ENCODE measurements at regions not wholly inside any gene's neighbourhood (a gene's known extent, or its start where the extent isn't known, plus 50 kb on each side); places are given as distances from the start of the nearest gene placed in this dataset.

DNA sequence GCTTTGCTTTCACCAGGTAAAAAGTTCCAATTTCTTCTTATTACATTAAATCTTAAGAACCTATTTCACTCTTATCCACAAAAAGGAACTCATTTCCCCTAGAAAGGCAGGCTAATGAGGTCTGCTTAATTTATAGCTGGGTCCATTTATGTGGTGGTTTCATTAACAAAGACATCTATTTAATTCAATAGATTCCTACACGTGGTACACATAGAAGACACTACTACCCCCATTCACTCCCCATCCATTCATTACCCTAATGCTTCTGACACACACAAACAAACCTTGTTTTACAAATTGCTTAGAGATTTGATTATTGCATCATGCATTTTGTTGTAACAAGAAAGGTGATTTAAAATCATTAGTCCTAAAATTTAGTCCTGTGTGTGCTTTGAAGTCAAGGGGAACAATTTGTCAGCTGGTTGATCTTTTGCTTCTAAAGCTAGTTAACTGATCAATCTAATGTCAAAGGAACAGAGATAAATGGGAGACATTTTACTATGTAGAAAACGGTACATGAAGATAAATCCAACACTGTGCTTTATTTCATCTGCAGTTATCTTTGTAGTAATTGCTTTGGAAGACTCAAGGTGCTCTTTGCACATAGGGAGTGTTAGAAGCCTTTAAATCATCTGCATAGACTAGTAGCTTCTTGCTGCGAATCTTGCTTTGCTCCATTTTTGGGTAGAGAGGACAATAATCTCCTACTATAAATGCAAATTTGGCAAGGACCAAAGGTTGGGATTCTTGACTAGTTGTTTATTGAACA is 379.2 kb downstream of the CDH11 start:
- H3K27ac Mint-ChIP-seq: no peak overlapping the region
- no peaks in the 10 kb centered on the region for H3K27me3 Mint-ChIP-seq (ENCODE audit: insufficient read depth)
- H3K36me3 Mint-ChIP-seq (ENCODE audit: low read depth): no peaks in the 10 kb centered on the region

DNA sequence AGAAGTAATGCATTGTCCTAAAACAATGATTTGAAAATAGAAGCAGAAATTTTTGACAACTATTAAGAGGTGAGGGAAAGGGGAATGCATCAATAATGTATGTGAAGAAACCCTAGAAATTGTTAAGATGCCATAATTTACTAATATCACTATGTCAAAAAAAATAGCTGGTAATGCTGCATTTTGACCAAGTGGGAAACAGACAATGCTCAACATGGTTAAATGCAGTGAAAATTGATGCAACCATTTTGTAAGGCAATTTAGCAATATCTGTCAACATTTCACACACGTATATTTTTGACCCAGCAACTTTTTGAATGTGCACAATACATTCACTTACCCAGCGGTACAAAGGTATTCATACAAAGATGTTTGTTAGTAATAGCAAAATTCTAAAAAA is 381.6 kb downstream of the CDH11 start:
- intact Hi-C loops (cut with micrococcal nuclease): no loop called here
- no peaks in the 10 kb centered on the region for H3K27me3 Mint-ChIP-seq (ENCODE audit: insufficient read depth)
- H3K4me1 Mint-ChIP-seq (ENCODE audit: low read depth): no peaks in the 10 kb centered on the region
- no peak for DNase-seq (ENCODE audit: low spot score)
- peaks cover 8% of the 10 kb centered on the region for H3K9me3 Mint-ChIP-seq
- H3K36me3 Mint-ChIP-seq (ENCODE audit: low read depth): no peaks in the 10 kb centered on the region
- H3K27ac Mint-ChIP-seq: no peak overlapping the region
- H3K4me3 Mint-ChIP-seq: no peak overlapping the region

More for the DNA sequence above, 379.2 kb downstream of the CDH11 start:
- no peaks in the 10 kb centered on the region for H3K4me1 Mint-ChIP-seq (ENCODE audit: low read depth)
- no peak for DNase-seq (ENCODE audit: low spot score)
- no peaks in the 10 kb centered on the region for H3K9me3 Mint-ChIP-seq
- intact Hi-C loops (cut with micrococcal nuclease): no loop called here
- H3K4me3 Mint-ChIP-seq: no peak overlapping the region

DNA sequence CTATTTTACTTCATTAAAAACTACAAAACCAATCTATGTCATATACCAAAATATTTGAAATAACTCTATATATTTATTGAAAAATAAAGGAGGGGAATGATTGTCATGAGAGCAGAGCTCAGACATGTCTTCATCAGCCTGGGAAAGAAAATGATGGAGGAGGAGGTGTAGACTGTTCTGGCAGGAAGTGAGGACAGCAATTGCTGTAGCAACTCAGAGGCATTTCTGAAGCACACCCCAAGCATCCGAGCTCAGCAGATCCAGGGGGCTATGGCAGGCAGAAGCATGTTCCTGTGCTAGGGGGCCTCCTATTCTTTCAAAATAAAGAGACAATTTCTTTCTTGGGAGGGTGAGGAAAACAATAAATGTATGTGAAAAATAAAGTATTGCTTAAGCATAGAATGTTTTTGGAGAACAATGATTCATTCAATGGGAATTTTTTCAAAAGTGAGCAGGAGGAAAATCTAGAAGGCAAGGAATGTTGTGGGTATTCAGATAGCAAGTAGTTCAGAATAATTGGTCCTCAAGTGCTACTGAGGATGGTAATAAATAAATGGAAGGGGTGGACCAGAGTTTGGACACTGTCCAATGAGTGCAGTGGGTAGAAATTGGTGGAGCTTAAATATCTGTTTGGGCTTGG is 383.4 kb downstream of the CDH11 start:
- no peak for DNase-seq (ENCODE audit: low spot score)
- no peaks in the 10 kb centered on the region for H3K4me1 Mint-ChIP-seq (ENCODE audit: low read depth)
- intact Hi-C loops (cut with micrococcal nuclease): no loop called here
- H3K9me3 Mint-ChIP-seq: peaks cover 10% of the 10 kb centered on the region
- no peak overlapping the region for H3K4me3 Mint-ChIP-seq
- no peaks in the 10 kb centered on the region for H3K27me3 Mint-ChIP-seq (ENCODE audit: insufficient read depth)
- no peaks in the 10 kb centered on the region for H3K36me3 Mint-ChIP-seq (ENCODE audit: low read depth)
- no peak overlapping the region for H3K27ac Mint-ChIP-seq

GRCh38 chr16:64736857-64737256 is 385.0 kb downstream of the CDH11 start:
- no peak for DNase-seq (ENCODE audit: low spot score)
- peaks cover 20% of the 10 kb centered on the region for H3K9me3 Mint-ChIP-seq

DNA sequence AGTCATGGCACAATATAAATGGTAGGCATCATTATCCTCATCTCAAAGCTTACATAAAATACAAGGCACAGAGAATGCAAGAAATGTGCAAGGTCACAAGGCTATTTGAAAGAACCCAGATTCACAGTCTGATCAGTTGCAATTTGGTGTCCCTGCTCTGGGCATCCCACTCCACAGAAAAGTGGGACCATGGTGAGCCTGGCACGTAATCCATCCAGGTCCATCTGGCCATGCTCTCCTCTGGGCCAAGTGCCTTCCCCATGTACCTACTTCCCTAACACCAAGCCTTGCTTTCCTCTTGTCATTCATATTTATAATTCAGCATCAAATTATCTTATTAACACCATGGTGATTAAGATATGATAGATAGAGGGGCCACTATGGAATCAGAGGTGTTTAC is 390.0 kb downstream of the CDH11 start:
- DNase-seq (ENCODE audit: low spot score): no peak
- Mint-ChIP-seq H3K27me3 (ENCODE audit: insufficient read depth) (no peaks in the 10 kb centered on the region), H3K36me3 (ENCODE audit: low read depth) (no peaks in the 10 kb centered on the region), H3K4me1 (ENCODE audit: low read depth) (no peaks in the 10 kb centered on the region), H3K9me3 (peaks cover 16% of the 10 kb centered on the region), H3K27ac (no peak overlapping the region), H3K4me3 (no peak overlapping the region)
- intact Hi-C loops (cut with micrococcal nuclease): no loop called here

More at GRCh38 chr16:64736857-64737256, 385.0 kb downstream of the CDH11 start:
- H3K4me1 Mint-ChIP-seq (ENCODE audit: low read depth): no peaks in the 10 kb centered on the region
- intact Hi-C loops (cut with micrococcal nuclease): no loop called here
- H3K4me3 Mint-ChIP-seq: no peak overlapping the region
- no peaks in the 10 kb centered on the region for H3K27me3 Mint-ChIP-seq (ENCODE audit: insufficient read depth)
- no peaks in the 10 kb centered on the region for H3K36me3 Mint-ChIP-seq (ENCODE audit: low read depth)
- H3K27ac Mint-ChIP-seq: no peak overlapping the region

GRCh38 chr16:64730261-64730660 is 391.6 kb downstream of the CDH11 start:
- Mint-ChIP-seq H3K4me3 (no peak overlapping the region), H3K36me3 (ENCODE audit: low read depth) (no peaks in the 10 kb centered on the region), H3K27ac (no peak overlapping the region), H3K9me3 (peaks cover 12% of the 10 kb centered on the region), H3K4me1 (ENCODE audit: low read depth) (no peaks in the 10 kb centered on the region), H3K27me3 (ENCODE audit: insufficient read depth) (no peaks in the 10 kb centered on the region)
- DNase-seq (ENCODE audit: low spot score): no peak
- intact Hi-C loops (cut with micrococcal nuclease): no loop called here

DNA sequence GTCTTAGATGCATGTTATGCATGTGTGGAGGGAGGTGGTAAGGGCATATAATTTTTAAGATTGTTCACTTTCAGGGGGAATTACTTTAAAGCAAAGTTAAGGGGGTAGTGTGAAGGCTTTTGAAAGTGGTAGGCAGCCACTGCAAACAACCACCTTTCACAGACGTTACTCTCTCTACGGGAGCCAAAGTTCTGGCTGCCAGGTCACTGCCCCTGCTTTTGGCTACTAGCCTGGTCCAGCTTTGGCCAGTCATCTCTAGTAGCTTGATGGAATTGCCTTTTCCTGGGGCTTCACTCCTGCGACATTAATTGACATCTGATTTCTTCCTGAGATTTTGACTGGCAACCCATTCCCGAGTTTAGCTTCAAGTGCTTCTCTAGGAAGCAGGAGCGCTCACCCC is 397.5 kb downstream of the CDH11 start:
- no peaks in the 10 kb centered on the region for H3K4me1 Mint-ChIP-seq (ENCODE audit: low read depth)
- H3K9me3 Mint-ChIP-seq: peaks cover 3% of the 10 kb centered on the region
- H3K27ac Mint-ChIP-seq: no peak overlapping the region
- no peaks in the 10 kb centered on the region for H3K27me3 Mint-ChIP-seq (ENCODE audit: insufficient read depth)
- H3K4me3 Mint-ChIP-seq: no peak overlapping the region
- H3K36me3 Mint-ChIP-seq (ENCODE audit: low read depth): no peaks in the 10 kb centered on the region
- no peak for DNase-seq (ENCODE audit: low spot score)
- intact Hi-C loops (cut with micrococcal nuclease): no loop called here

DNA sequence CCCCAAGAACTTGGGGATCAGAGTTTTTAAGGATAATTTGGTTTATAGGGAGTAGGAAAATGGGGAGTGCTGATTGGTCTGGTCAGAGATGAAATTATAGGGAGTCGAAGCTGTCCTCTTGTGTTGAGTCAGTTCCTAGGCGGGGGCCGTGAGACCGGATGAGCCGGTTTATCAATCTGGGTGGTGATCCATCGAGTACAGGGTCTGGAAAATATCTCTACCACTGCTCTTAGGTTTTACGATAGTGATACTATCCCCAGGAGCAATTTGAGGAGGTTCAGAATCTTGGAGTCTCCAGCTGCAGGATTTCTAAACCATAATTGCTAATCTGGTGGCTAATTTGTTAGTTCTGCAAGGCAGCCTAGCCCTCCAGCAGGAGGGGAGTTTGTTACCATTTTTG is 403.4 kb downstream of the CDH11 start:
- H3K4me3 Mint-ChIP-seq: no peak overlapping the region
- no peak for DNase-seq (ENCODE audit: low spot score)

DNA sequence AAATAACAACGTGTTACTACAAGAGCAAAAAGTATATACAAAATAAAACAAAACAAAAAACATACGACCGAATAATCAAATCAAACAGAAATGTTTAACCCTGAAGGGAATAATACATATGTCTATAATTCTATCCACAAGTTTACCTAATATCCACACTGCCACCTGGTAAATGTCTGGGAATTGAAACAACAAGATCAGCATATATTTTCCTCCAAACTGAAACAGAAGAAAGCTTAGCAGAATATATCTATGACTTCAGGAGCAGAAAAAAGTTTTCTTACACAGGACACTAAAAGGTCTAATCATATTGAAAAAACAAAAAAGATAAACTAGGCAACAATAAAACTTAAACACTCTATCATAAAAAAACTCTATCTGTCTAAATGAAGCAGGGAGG is 404.0 kb downstream of the CDH11 start:
- Mint-ChIP-seq H3K36me3 (ENCODE audit: low read depth) (no peaks in the 10 kb centered on the region), H3K4me1 (ENCODE audit: low read depth) (no peaks in the 10 kb centered on the region), H3K4me3 (no peak overlapping the region), H3K27ac (no peak overlapping the region), H3K27me3 (ENCODE audit: insufficient read depth) (no peaks in the 10 kb centered on the region), H3K9me3 (peaks cover 11% of the 10 kb centered on the region)
- DNase-seq (ENCODE audit: low spot score): no peak
- intact Hi-C loops (cut with micrococcal nuclease): no loop called here

More for the DNA sequence above, 403.4 kb downstream of the CDH11 start:
- intact Hi-C loops (cut with micrococcal nuclease): no loop called here
- Mint-ChIP-seq H3K9me3 (peaks cover 11% of the 10 kb centered on the region), H3K4me1 (ENCODE audit: low read depth) (no peaks in the 10 kb centered on the region), H3K27ac (no peak overlapping the region), H3K27me3 (ENCODE audit: insufficient read depth) (no peaks in the 10 kb centered on the region), H3K36me3 (ENCODE audit: low read depth) (no peaks in the 10 kb centered on the region)

- H3K4me1 Mint-ChIP-seq (ENCODE audit: low read depth): no peaks in the 10 kb centered on the region
- intact Hi-C loops (cut with micrococcal nuclease): no loop called here
- no peak for DNase-seq (ENCODE audit: low spot score)
- H3K27me3 Mint-ChIP-seq (ENCODE audit: insufficient read depth): no peaks in the 10 kb centered on the region
- peaks cover 17% of the 10 kb centered on the region for H3K9me3 Mint-ChIP-seq
- H3K36me3 Mint-ChIP-seq (ENCODE audit: low read depth): no peaks in the 10 kb centered on the region
- H3K27ac Mint-ChIP-seq: no peak overlapping the region
- no peak overlapping the region for H3K4me3 Mint-ChIP-seq
Observed at GRCh38 chr16:64715624-64716023, 406.2 kb downstream of the CDH11 start.

- H3K4me3 Mint-ChIP-seq: no peak overlapping the region
- no peak for DNase-seq (ENCODE audit: low spot score)
- H3K9me3 Mint-ChIP-seq: peaks cover 15% of the 10 kb centered on the region
- no peaks in the 10 kb centered on the region for H3K4me1 Mint-ChIP-seq (ENCODE audit: low read depth)
- no peak overlapping the region for H3K27ac Mint-ChIP-seq
- no peaks in the 10 kb centered on the region for H3K27me3 Mint-ChIP-seq (ENCODE audit: insufficient read depth)
- H3K36me3 Mint-ChIP-seq (ENCODE audit: low read depth): no peaks in the 10 kb centered on the region
- intact Hi-C loops (cut with micrococcal nuclease): no loop called here
Observed at GRCh38 chr16:64712026-64712425, 409.8 kb downstream of the CDH11 start.

DNA sequence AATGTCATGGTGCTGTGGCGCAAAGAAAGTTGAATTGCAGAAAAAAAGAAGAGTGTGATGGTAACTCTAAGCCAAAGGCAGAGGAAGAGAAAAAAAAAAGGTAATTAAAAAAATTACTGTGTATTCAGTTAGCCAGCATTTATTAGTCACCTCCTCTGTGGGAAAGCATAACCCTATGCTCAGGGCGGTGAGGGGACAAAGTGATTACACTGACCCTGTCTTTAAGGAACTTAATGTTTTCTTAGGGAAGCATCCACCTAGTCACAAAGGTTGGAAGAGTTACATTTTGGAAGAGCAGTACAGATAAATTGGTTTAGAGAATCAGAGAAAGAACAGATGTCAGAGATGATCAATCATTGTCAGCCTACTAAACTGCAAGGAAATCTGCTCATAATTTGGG is 410.3 kb downstream of the CDH11 start:
- intact Hi-C loops (cut with micrococcal nuclease): no loop called here
- H3K36me3 Mint-ChIP-seq (ENCODE audit: low read depth): no peaks in the 10 kb centered on the region
- DNase-seq (ENCODE audit: low spot score): no peak
- H3K4me1 Mint-ChIP-seq (ENCODE audit: low read depth): no peaks in the 10 kb centered on the region
- H3K27ac Mint-ChIP-seq: no peak overlapping the region
- H3K27me3 Mint-ChIP-seq (ENCODE audit: insufficient read depth): no peaks in the 10 kb centered on the region
- no peak overlapping the region for H3K4me3 Mint-ChIP-seq
- peaks cover 15% of the 10 kb centered on the region for H3K9me3 Mint-ChIP-seq

GRCh38 chr16:64711026-64711425 is 410.8 kb downstream of the CDH11 start:
- Mint-ChIP-seq H3K36me3 (ENCODE audit: low read depth) (no peaks in the 10 kb centered on the region), H3K27ac (no peak overlapping the region), H3K4me3 (no peak overlapping the region), H3K9me3 (peaks cover 11% of the 10 kb centered on the region), H3K27me3 (ENCODE audit: insufficient read depth) (no peaks in the 10 kb centered on the region), H3K4me1 (ENCODE audit: low read depth) (no peaks in the 10 kb centered on the region)
- intact Hi-C loops (cut with micrococcal nuclease): no loop called here
- DNase-seq (ENCODE audit: low spot score): no peak
